ENCODE measurements at regions not wholly inside any gene's neighbourhood (a gene's known extent, or its start where the extent isn't known, plus 50 kb on each side); places are given as distances from the start of the nearest gene placed in this dataset.

- DNase-seq (ENCODE audit: low read depth) = no peak
- Histone ChIP-seq H3K4me3 (ENCODE audit: low read depth, low read length) (no peak overlapping the region), H3K36me3 (ENCODE audit: control insufficient read depth, insufficient read depth, low read length) (no peaks in the 10 kb centered on the region), H3K27me3 (ENCODE audit: control insufficient read depth, insufficient read depth, low read length) (peaks cover 3% of the 10 kb centered on the region)
- no peak for FAIRE-seq
- TF ChIP-seq CTCF (IDR thresholded peaks at IDR 0.05; ENCODE audit: insufficient read depth, low read length, severe bottlenecking) = no peak
These were observed 187.1 kb downstream of the RAP2A start for GRCh38 chr13:97621025-97621424.

GRCh38 chr13:97621631-97622030, 187.7 kb downstream of the RAP2A start:
- no peak for DNase-seq (ENCODE audit: low read depth)
- TF ChIP-seq CTCF (IDR thresholded peaks at IDR 0.05; ENCODE audit: insufficient read depth, low read length, severe bottlenecking) = no peak
- H3K27me3 ChIP-seq (ENCODE audit: control insufficient read depth, insufficient read depth, low read length) = peaks cover 3% of the 10 kb centered on the region
- FAIRE-seq = no peak
- no peak overlapping the region for H3K4me3 ChIP-seq (ENCODE audit: low read depth, low read length)
- no peaks in the 10 kb centered on the region for H3K36me3 ChIP-seq (ENCODE audit: control insufficient read depth, insufficient read depth, low read length)

DNA sequence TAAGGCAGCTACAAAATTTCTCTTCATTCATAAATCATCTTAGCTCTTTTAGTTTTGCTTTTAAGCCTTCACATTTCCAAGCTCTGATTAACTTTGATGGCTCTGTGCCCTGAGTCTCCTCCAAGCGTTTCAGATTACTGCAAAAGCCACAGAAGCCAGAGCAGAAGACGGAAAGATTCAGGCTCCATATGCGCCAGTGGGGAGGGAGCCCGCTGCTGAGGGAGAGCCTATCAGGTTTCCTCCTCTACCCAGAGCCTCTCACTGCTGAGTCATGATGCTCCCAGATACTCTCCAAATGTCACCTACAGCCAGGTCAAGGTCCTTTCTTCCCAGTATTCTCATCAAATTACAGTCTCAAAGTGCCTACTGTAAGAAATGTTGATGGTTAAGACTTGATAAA, 193.6 kb downstream of the RAP2A start:
- no peak for FAIRE-seq
- Histone ChIP-seq H3K36me3 (ENCODE audit: control insufficient read depth, insufficient read depth, low read length) (no peaks in the 10 kb centered on the region), H3K27me3 (ENCODE audit: control insufficient read depth, insufficient read depth, low read length) (peaks cover 2% of the 10 kb centered on the region), H3K4me3 (ENCODE audit: low read depth, low read length) (no peak overlapping the region)
- peak; percentile 53 for DNase-seq (ENCODE audit: low read depth)
- no peak for TF ChIP-seq CTCF (IDR thresholded peaks at IDR 0.05; ENCODE audit: insufficient read depth, low read length, severe bottlenecking)

DNA sequence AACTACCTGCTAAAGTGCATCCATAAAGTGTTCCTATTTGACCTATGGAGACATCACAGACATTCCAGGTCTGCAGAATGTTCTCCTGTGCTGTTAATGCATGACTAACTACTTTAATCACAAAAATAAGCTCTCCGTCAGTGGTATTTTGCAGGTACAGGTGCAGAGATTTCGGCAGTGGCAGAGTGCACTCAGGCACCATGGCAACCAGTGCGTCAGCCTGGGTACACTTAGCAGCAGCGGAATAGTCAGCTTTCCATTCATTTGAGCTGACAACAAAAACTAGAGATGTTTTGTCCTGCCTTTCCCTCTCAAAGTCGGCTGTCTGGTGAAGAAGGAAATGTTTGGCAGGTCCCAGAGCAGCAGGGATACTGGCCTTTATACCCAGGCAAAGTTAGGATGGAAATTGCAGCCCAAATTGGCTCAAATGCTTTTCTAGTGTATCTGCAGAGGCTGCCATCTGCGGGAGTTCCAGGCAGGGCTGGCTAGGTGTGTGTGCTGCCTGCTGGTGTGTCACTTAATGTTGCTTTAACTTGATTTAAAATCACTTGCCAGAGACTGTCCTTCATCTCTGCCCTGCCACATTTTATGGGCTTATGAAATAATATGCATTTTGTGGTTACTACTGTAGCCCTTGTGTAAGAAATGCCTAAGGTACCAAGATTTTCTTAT, 195.8 kb downstream of the RAP2A start:
- FAIRE-seq (no peak), DNase-seq (ENCODE audit: low read depth) (peak; percentile 14)
- no peak for TF ChIP-seq CTCF (IDR thresholded peaks at IDR 0.05; ENCODE audit: insufficient read depth, low read length, severe bottlenecking)
- Histone ChIP-seq H3K4me3 (ENCODE audit: low read depth, low read length) (no peak overlapping the region), H3K36me3 (ENCODE audit: control insufficient read depth, insufficient read depth, low read length) (no peaks in the 10 kb centered on the region), H3K27me3 (ENCODE audit: control insufficient read depth, insufficient read depth, low read length) (no peaks in the 10 kb centered on the region)

- H3K4me3 ChIP-seq (ENCODE audit: low read depth, low read length) = no peak overlapping the region
- FAIRE-seq (no peak), DNase-seq (ENCODE audit: low read depth) (no peak)
- no peak for TF ChIP-seq CTCF (IDR thresholded peaks at IDR 0.05; ENCODE audit: insufficient read depth, low read length, severe bottlenecking)
- H3K36me3 ChIP-seq (ENCODE audit: control insufficient read depth, insufficient read depth, low read length) = no peaks in the 10 kb centered on the region
- H3K27me3 ChIP-seq (ENCODE audit: control insufficient read depth, insufficient read depth, low read length) = no peaks in the 10 kb centered on the region
These were observed 196.8 kb downstream of the RAP2A start for GRCh38 chr13:97630725-97631124.

- H3K4me3 ChIP-seq (ENCODE audit: low read depth, low read length) = no peak overlapping the region
- TF ChIP-seq CTCF (IDR thresholded peaks at IDR 0.05; ENCODE audit: insufficient read depth, low read length, severe bottlenecking) = no peak
- DNase-seq (ENCODE audit: low read depth) (no peak), FAIRE-seq (no peak)
- H3K36me3 ChIP-seq (ENCODE audit: control insufficient read depth, insufficient read depth, low read length) = no peaks in the 10 kb centered on the region
- H3K27me3 ChIP-seq (ENCODE audit: control insufficient read depth, insufficient read depth, low read length) = no peaks in the 10 kb centered on the region
These were observed 197.2 kb downstream of the RAP2A start for GRCh38 chr13:97631158-97631557.

All from bronchial epithelial cell (primary cell).